Left ventricle myocardium inferior (tissue), 1 donor: ENCODE measurements at regions not wholly inside any gene's neighbourhood (a gene's known extent, or its start where the extent isn't known, plus 50 kb on each side); places are given as distances from the start of the nearest gene placed in this dataset.

Experiments used
- DNase-seq: peaks from one replicate; pipeline ENCODE4 v3.0.0-alpha.2; 2020
- H3K27ac ChIP-seq: fragments of 200-600 bp; replicated peaks from 2 replicates; pipeline ENCODE4 v1.8.0; 2021
- H3K27me3 ChIP-seq: fragments of 200-600 bp; 2 replicates; pipeline ENCODE4 v1.8.0; 2021; ENCODE audit warnings: low read depth
- H3K36me3 ChIP-seq: fragments of 200-600 bp; 2 replicates; pipeline ENCODE4 v1.8.0; 2021
- H3K4me1 ChIP-seq: fragments of 200-600 bp; 2 replicates; pipeline ENCODE4 v1.8.0; 2021
- H3K4me3 ChIP-seq: fragments of 200-600 bp; 2 replicates; pipeline ENCODE4 v1.8.0; 2021; ENCODE audit warnings: mild to moderate bottlenecking, moderate library complexity
- H3K9me3 ChIP-seq: fragments of 200-600 bp; replicated peaks from 2 replicates; pipeline ENCODE4 v1.8.0; 2021
- intact Hi-C: fragments of 100-400 bp; cut with micrococcal nuclease; formaldehyde crosslinking; loops from one replicate; pipeline ENCODE4 v1.11.0; 2022
- TF ChIP-seq, protein P1 (sequence below): fragments of 200-600 bp; IDR thresholded peaks from 2 replicates; pipeline ENCODE4 v1.8.0; 2021; ENCODE audit warnings: antibody characterized with exemption, mild to moderate bottlenecking, borderline replicate concordance
- donor health status: DM: no; HTN: yes; CAD: no; lungs with severe emphysema.

DNA sequence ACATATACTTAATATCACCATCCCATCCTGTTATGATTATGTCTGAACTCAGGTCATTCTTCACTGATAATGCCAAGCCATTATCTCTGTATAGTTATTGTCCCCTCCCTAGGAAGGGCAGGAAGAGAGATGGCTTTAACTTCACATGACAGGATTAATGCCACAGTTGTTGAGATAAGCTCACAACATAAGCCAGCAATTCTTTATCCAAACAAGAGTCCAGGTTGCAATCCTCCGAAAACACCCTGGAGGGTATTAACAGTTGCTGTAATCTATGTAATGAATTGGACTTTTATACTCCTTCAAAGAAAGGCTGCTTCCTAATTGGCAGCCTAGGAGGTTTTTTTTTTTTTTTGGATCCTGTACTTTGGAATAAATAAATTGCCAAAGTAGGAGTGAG is 779.4 kb downstream of the SEMA5A start:
- Histone ChIP-seq H3K27me3 (no peaks in the 10 kb centered on the region), H3K4me3 (no peak overlapping the region), H3K4me1 (no peaks in the 10 kb centered on the region), H3K36me3 (no peaks in the 10 kb centered on the region), H3K27ac (no peak overlapping the region), H3K9me3 (no peaks in the 10 kb centered on the region)
- no peak for DNase-seq
- TF ChIP-seq, protein P1, sequence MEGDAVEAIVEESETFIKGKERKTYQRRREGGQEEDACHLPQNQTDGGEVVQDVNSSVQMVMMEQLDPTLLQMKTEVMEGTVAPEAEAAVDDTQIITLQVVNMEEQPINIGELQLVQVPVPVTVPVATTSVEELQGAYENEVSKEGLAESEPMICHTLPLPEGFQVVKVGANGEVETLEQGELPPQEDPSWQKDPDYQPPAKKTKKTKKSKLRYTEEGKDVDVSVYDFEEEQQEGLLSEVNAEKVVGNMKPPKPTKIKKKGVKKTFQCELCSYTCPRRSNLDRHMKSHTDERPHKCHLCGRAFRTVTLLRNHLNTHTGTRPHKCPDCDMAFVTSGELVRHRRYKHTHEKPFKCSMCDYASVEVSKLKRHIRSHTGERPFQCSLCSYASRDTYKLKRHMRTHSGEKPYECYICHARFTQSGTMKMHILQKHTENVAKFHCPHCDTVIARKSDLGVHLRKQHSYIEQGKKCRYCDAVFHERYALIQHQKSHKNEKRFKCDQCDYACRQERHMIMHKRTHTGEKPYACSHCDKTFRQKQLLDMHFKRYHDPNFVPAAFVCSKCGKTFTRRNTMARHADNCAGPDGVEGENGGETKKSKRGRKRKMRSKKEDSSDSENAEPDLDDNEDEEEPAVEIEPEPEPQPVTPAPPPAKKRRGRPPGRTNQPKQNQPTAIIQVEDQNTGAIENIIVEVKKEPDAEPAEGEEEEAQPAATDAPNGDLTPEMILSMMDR, result no peak
- intact Hi-C loops, result no loop called here

DNA sequence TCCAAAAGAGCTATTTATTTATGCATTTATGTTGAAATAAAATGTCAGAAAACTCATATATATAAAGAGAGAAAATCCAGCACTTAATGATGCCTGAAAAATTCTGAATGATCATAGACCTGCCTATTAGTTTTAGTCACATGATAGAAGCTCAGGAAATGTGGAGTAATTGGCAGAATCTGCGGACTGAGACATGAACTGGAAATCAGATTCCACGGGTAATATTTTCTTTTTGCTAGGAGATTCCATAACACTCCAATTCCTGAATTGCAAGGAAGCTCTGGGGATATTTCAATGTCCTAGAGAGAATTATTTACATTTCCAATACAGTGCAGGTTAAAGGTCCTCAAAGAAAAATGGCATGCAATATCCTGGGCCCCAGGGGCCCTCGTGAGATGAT is 778.8 kb downstream of the SEMA5A start:
- no peaks in the 10 kb centered on the region for H3K27me3 ChIP-seq
- no peaks in the 10 kb centered on the region for H3K9me3 ChIP-seq
- H3K4me3 ChIP-seq, result no peak overlapping the region
- DNase-seq, result no peak
- TF ChIP-seq, protein P1, result no peak
- no peaks in the 10 kb centered on the region for H3K4me1 ChIP-seq
- H3K36me3 ChIP-seq, result no peaks in the 10 kb centered on the region
- intact Hi-C loops, result no loop called here
- H3K27ac ChIP-seq, result no peak overlapping the region

DNA sequence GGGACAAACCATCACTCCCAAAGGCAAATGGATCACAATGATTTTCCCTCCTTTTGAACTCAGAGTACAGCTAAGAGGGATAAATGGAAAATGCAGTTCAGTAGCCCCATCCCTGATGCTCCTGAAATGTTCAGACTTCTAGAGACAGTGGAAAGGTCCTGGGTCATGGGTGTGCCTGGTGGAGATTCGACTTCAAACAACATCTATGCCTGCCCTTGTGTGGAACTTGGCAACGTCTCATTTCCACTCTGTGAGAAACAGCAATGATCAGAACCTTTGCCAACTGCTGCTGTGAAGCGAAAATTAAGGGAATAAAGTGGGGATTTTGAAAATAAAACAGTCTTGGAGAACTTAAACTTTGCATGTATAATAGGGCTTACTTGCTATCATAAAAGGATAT is 778.1 kb downstream of the SEMA5A start:
- Histone ChIP-seq H3K4me3 (no peak overlapping the region), H3K9me3 (no peaks in the 10 kb centered on the region), H3K4me1 (no peaks in the 10 kb centered on the region), H3K27me3 (no peaks in the 10 kb centered on the region), H3K36me3 (no peaks in the 10 kb centered on the region), H3K27ac (no peak overlapping the region)
- intact Hi-C loops, result no loop called here
- DNase-seq, result no peak
- TF ChIP-seq, protein P1, result no peak

DNA sequence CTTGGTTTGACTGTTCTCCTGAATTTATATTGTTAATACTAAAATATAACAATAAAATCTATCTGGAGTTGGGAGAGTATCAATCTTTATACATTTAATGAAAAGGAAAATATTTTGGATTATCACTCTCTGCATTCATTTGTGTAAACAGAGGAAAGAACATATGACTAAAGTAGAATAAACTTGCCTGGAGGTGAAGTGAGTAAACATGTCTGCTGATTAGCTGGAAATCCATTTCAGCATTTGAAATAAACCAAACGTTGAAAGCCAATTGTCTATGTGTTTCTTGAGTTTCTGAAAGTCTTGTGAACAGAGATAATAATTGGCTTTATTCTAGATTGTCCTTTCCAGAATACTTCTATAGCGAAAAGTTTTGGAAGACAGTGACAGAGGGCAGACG is 776.2 kb downstream of the SEMA5A start:
- Histone ChIP-seq H3K36me3 (no peaks in the 10 kb centered on the region), H3K9me3 (no peaks in the 10 kb centered on the region), H3K4me1 (no peaks in the 10 kb centered on the region), H3K4me3 (no peak overlapping the region), H3K27ac (no peak overlapping the region), H3K27me3 (no peaks in the 10 kb centered on the region)
- TF ChIP-seq, protein P1, result no peak
- intact Hi-C loops, result no loop called here
- DNase-seq, result no peak

DNA sequence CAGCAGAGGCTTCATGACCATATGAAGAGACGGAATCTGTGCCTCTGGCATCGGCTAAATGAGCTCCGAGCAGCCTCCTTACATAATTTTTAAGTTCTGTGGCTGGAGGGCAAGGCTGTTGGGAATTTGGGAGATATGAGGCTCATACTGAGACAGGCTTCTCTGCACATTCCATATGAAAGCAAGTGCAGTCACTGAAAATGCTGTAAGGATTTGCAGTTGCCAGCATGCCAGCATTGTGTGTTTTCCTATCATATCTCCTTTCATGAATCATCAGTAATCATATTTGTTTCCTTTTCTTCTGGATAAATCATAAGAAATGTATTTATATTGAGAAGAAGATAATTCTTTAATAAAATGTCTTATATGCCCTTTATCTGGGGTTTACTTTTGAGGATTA is 775.4 kb downstream of the SEMA5A start:
- Histone ChIP-seq H3K27me3 (no peaks in the 10 kb centered on the region), H3K4me3 (no peak overlapping the region), H3K9me3 (no peaks in the 10 kb centered on the region), H3K4me1 (no peaks in the 10 kb centered on the region), H3K27ac (no peak overlapping the region), H3K36me3 (no peaks in the 10 kb centered on the region)
- no peak for DNase-seq
- TF ChIP-seq, protein P1, result no peak
- intact Hi-C loops, result no loop called here

DNA sequence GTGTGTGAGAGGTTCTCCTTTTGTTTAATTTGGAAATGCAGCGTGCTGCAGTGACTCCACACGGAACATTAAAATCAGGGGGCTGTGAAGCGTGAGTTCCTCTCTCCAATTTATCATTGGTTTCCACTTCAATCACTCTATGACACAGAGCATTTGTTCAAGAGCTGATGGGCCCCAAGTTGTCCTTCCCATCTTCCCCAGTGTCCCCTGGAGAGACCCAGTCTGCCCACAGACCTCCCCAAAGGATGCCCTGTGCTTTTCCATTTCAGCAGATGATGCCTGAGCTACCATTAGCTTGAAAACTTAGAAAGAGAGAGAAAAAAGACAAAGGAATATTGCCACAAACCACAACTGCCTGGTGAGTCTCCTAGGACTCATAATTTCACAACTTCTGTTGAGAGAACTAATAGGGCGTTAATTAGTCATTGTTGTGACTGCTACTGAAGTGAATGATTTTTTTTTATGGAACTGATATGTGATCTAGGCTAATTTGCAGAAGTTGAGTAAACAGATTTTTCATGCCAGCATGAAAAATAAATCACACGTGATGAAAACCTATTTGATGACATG is 772.7 kb downstream of the SEMA5A start:
- no peak overlapping the region for H3K4me3 ChIP-seq
- H3K4me1 ChIP-seq, result no peaks in the 10 kb centered on the region
- H3K9me3 ChIP-seq, result no peaks in the 10 kb centered on the region
- intact Hi-C loops, result no loop called here
- no peak overlapping the region for H3K27ac ChIP-seq
- no peaks in the 10 kb centered on the region for H3K27me3 ChIP-seq
- H3K36me3 ChIP-seq, result no peaks in the 10 kb centered on the region
- DNase-seq, result no peak
- TF ChIP-seq, protein P1, result no peak
